ENCODE measurements at regions not wholly inside any gene's neighbourhood (a gene's known extent, or its start where the extent isn't known, plus 50 kb on each side); places are given as distances from the start of the nearest gene placed in this dataset.

GRCh38 chr9:21656776-21657674 lies 145.4 kb upstream of the MTAP start:
- H3K4me1 Mint-ChIP-seq, result no peaks in the 10 kb centered on the region
- Histone ChIP-seq H2AFZ (ENCODE audit: insufficient read depth, low read depth, low read length, poor library complexity, severe bottlenecking) (no peak overlapping the region), H3K4me3 (ENCODE audit: control extremely low read depth in 1 of 5, extremely low read depth in 1 of 5, insufficient read depth in 1 of 5, low read depth in 2 of 5, low read length in 4 of 5) (no peak overlapping the region), H3K9me3 (ENCODE audit: control extremely low read depth in 1 of 3, control insufficient read depth in 2 of 3, insufficient read depth in 1 of 3, low read length in 2 of 3) (no peaks in the 10 kb centered on the region), H3K27me3 (replicated peaks in 1 of 4; ENCODE audit: control extremely low read depth in 1 of 4, control insufficient read depth in 3 of 4, insufficient read depth in 4 of 4, low read length in 3 of 4) (no peaks in the 10 kb centered on the region), H3K36me3 (replicated peaks in 1 of 2; ENCODE audit: control extremely low read depth in 1 of 2, control insufficient read depth in 1 of 2, extremely low read depth in 1 of 2, insufficient read depth in 2 of 2, low read length in 1 of 2) (no peaks in the 10 kb centered on the region), H3K9ac (ENCODE audit: low read length) (no peak overlapping the region), H3K27ac (ENCODE audit: low read length in 2 of 2) (no peak overlapping the region), H3K4me1 (ENCODE audit: control insufficient read depth in 2 of 2, insufficient read depth in 2 of 2, low read length in 2 of 2) (no peaks in the 10 kb centered on the region), H3K4me2 (replicated peaks; ENCODE audit: low read depth, low read length, poor library complexity, severe bottlenecking) (no peak overlapping the region), H4K20me1 (ENCODE audit: control insufficient read depth, insufficient read depth, low read length, poor library complexity, severe bottlenecking) (no peaks in the 10 kb centered on the region), H3K79me2 (ENCODE audit: control insufficient read depth, insufficient read depth, low read length) (no peaks in the 10 kb centered on the region)
- POLR2A ChIA-PET, result no interaction called here
- peaks cover 21% of the 10 kb centered on the region for H3K27me3 Mint-ChIP-seq
- WGBS (ENCODE audit: insufficient coverage), result no CpG with 5 or more reads among the region's 2 CpGs
- intact Hi-C loops (cut with micrococcal nuclease), result no loop called here
- no peaks in the 10 kb centered on the region for H3K9me3 Mint-ChIP-seq (ENCODE audit: insufficient read depth)
- CTCF ChIA-PET, result interaction anchor here (1.5 kb wide), 1 partner anchor 331 kb away, joined by 3 read pairs; no protein-coding TSS in a partner anchor
- ATAC-seq (ENCODE audit: low read depth) (no peak), DNase-seq (no peak)
- no peak overlapping the region for H3K27ac Mint-ChIP-seq
- TF ChIP-seq CTCF (IDR thresholded peaks at IDR 0.05) (no peak), EZH2 (IDR thresholded peaks at IDR 0.05; ENCODE audit: borderline replicate concordance, insufficient read depth, low read depth, low read length, poor library complexity, severe bottlenecking) (no peak)
- H3K4me3 Mint-ChIP-seq, result no peak overlapping the region

- H3K27me3 ChIP-seq (replicated peaks in 1 of 4; ENCODE audit: control extremely low read depth in 1 of 4, control insufficient read depth in 3 of 4, insufficient read depth in 4 of 4, low read length in 3 of 4), result no peaks in the 10 kb centered on the region
- no peaks in the 10 kb centered on the region for H3K4me1 Mint-ChIP-seq
- H3K9ac ChIP-seq (ENCODE audit: low read length), result no peak overlapping the region
- no peak overlapping the region for H3K4me3 ChIP-seq (ENCODE audit: control extremely low read depth in 1 of 5, extremely low read depth in 1 of 5, insufficient read depth in 1 of 5, low read depth in 2 of 5, low read length in 4 of 5)
- H3K79me2 ChIP-seq (ENCODE audit: control insufficient read depth, insufficient read depth, low read length), result no peaks in the 10 kb centered on the region
- H3K36me3 ChIP-seq (replicated peaks in 1 of 2; ENCODE audit: control extremely low read depth in 1 of 2, control insufficient read depth in 1 of 2, extremely low read depth in 1 of 2, insufficient read depth in 2 of 2, low read length in 1 of 2), result no peaks in the 10 kb centered on the region
- TF ChIP-seq CTCF (IDR thresholded peaks at IDR 0.05) (no peak), EZH2 (IDR thresholded peaks at IDR 0.05; ENCODE audit: borderline replicate concordance, insufficient read depth, low read depth, low read length, poor library complexity, severe bottlenecking) (no peak)
- H3K27ac ChIP-seq (ENCODE audit: low read length in 2 of 2), result no peak overlapping the region
- no peaks in the 10 kb centered on the region for H3K4me1 ChIP-seq (ENCODE audit: control insufficient read depth in 2 of 2, insufficient read depth in 2 of 2, low read length in 2 of 2)
- H3K4me2 ChIP-seq (replicated peaks; ENCODE audit: low read depth, low read length, poor library complexity, severe bottlenecking), result no peak overlapping the region
- ChIA-PET POLR2A (no interaction called here), CTCF (interaction anchor here (1.5 kb wide), 1 partner anchor 332 kb away, joined by 3 read pairs; no protein-coding TSS in a partner anchor)
- WGBS (ENCODE audit: insufficient coverage), result no CpG with 5 or more reads among the region's 2 CpGs
- H3K27me3 Mint-ChIP-seq, result peaks cover 13% of the 10 kb centered on the region
- H3K9me3 Mint-ChIP-seq (ENCODE audit: insufficient read depth), result no peaks in the 10 kb centered on the region
- no peak overlapping the region for H3K4me3 Mint-ChIP-seq
- intact Hi-C loops (cut with micrococcal nuclease), result no loop called here
- no peak overlapping the region for H2AFZ ChIP-seq (ENCODE audit: insufficient read depth, low read depth, low read length, poor library complexity, severe bottlenecking)
- no peak overlapping the region for H3K27ac Mint-ChIP-seq
- no peak for ATAC-seq (ENCODE audit: low read depth)
- H4K20me1 ChIP-seq (ENCODE audit: control insufficient read depth, insufficient read depth, low read length, poor library complexity, severe bottlenecking), result no peaks in the 10 kb centered on the region
- no peak for DNase-seq
- H3K9me3 ChIP-seq (ENCODE audit: control extremely low read depth in 1 of 3, control insufficient read depth in 2 of 3, insufficient read depth in 1 of 3, low read length in 2 of 3), result no peaks in the 10 kb centered on the region
These were observed 144.3 kb upstream of the MTAP start for GRCh38 chr9:21657966-21658667.
